Right ventricle myocardium superior (tissue), 1 donor: ENCODE measurements at regions not wholly inside any gene's neighbourhood (a gene's known extent, or its start where the extent isn't known, plus 50 kb on each side); places are given as distances from the start of the nearest gene placed in this dataset.

ENCODE experiments used
- ATAC-seq: fragments of 200-7000 bp; cut with Tn5 transposase; one replicate; pipeline ENCODE4 v1.9.1; 2020; ENCODE audit warnings: mild to moderate bottlenecking; ENCODE audit not compliant: poor library complexity
- DNase-seq: peaks from one replicate; pipeline ENCODE4 v3.0.0-alpha.2; 2020
- intact Hi-C: fragments of 100-400 bp; cut with DNase I; formaldehyde crosslinking; loops from one replicate; pipeline ENCODE4 v1.11.2; 2022
- donor health status: DM: no; HTN: yes; CAD: no; lungs with severe emphysema.

- ATAC-seq (peak; percentile 43), DNase-seq (no peak)
- intact Hi-C loops, result no loop called here
These were observed 135.0 kb downstream of the FOXA2 start for GRCh38 chr20:22449188-22449973.

GRCh38 chr20:22447447-22447778 is 137.0 kb downstream of the FOXA2 start:
- DNase-seq, result no peak
- ATAC-seq, result no peak
- intact Hi-C loops, result no loop called here

GRCh38 chr20:22446613-22447446 is 137.5 kb downstream of the FOXA2 start:
- ATAC-seq, result no peak
- intact Hi-C loops, result no loop called here
- DNase-seq, result no peak

- DNase-seq, result no peak
- intact Hi-C loops, result no loop called here
- ATAC-seq, result no peak
These were observed 142.1 kb downstream of the FOXA2 start for GRCh38 chr20:22442318-22442717.

GRCh38 chr20:22438926-22439325 is 145.4 kb downstream of the FOXA2 start:
- ATAC-seq, result no peak
- DNase-seq, result no peak
- intact Hi-C loops, result no loop called here

- intact Hi-C loops, result no loop called here
These were observed 146.0 kb downstream of the FOXA2 start for GRCh38 chr20:22438346-22438745.

GRCh38 chr20:22437354-22437753 is 147.0 kb downstream of the FOXA2 start:
- no peak for ATAC-seq
- intact Hi-C loops, result no loop called here
- no peak for DNase-seq

More at GRCh38 chr20:22438346-22438745, 146.0 kb downstream of the FOXA2 start:
- DNase-seq (no peak), ATAC-seq (no peak)

GRCh38 chr20:22431419-22431818 is 153.0 kb downstream of the FOXA2 start:
- intact Hi-C loops, result no loop called here
- DNase-seq (no peak), ATAC-seq (no peak)

GRCh38 chr20:22430746-22431168 is 153.6 kb downstream of the FOXA2 start:
- ATAC-seq (no peak), DNase-seq (no peak)
- intact Hi-C loops, result no loop called here

GRCh38 chr20:22430154-22430745 is 154.1 kb downstream of the FOXA2 start:
- no peak for DNase-seq
- no peak for ATAC-seq
- intact Hi-C loops, result no loop called here

- intact Hi-C loops, result no loop called here
- no peak for DNase-seq
These were observed 154.9 kb downstream of the FOXA2 start for GRCh38 chr20:22429175-22430153.

GRCh38 chr20:22428051-22428450 is 156.3 kb downstream of the FOXA2 start:
- intact Hi-C loops, result no loop called here
- ATAC-seq (no peak), DNase-seq (no peak)

More at GRCh38 chr20:22429175-22430153, 154.9 kb downstream of the FOXA2 start:
- no peak for ATAC-seq

GRCh38 chr20:22426772-22427171 is 157.6 kb downstream of the FOXA2 start:
- DNase-seq (no peak), ATAC-seq (no peak)
- intact Hi-C loops, result no loop called here

- ATAC-seq (peak; percentile 48), DNase-seq (no peak)
- intact Hi-C loops, result no loop called here
These were observed 158.8 kb downstream of the FOXA2 start for GRCh38 chr20:22425344-22426295.

GRCh38 chr20:22423190-22423832 is 161.1 kb downstream of the FOXA2 start:
- DNase-seq (no peak), ATAC-seq (no peak)
- intact Hi-C loops, result no loop called here

- intact Hi-C loops, result no loop called here
These were observed 164.2 kb downstream of the FOXA2 start for GRCh38 chr20:22420116-22420598.

GRCh38 chr20:22418738-22419137 is 165.6 kb downstream of the FOXA2 start:
- DNase-seq (no peak), ATAC-seq (no peak)
- intact Hi-C loops, result no loop called here

More at GRCh38 chr20:22420116-22420598, 164.2 kb downstream of the FOXA2 start:
- ATAC-seq (no peak), DNase-seq (no peak)
